H9 (cell line): ENCODE measurements at regions not wholly inside any gene's neighbourhood (a gene's known extent, or its start where the extent isn't known, plus 50 kb on each side); places are given as distances from the start of the nearest gene placed in this dataset.

Experiments used
- DNase-seq: peaks from one replicate; pipeline ENCODE4 v3.0.0-alpha.2; 2017
- H2AFZ ChIP-seq: one replicate; pipeline ENCODE4 v1.6.1; 2013; ENCODE audit warnings: mild to moderate bottlenecking, low read length, control low read depth, moderate library complexity
- H2AK5ac ChIP-seq: 2 replicates; pipeline ENCODE4 v1.6.1; 2013; ENCODE audit warnings: low read length, control low read depth, mixed read lengths; ENCODE audit not compliant: insufficient read length
- H2BK120ac ChIP-seq: one replicate; pipeline ENCODE4 v1.6.1; 2013; ENCODE audit warnings: low read depth, mild to moderate bottlenecking, low read length, control low read depth, inconsistent platforms; ENCODE audit not compliant: poor library complexity, severe bottlenecking
- H2BK12ac ChIP-seq: 2 replicates; pipeline ENCODE4 v1.6.1; 2013; ENCODE audit warnings: low read length, control low read depth, mixed read lengths, low read depth; ENCODE audit not compliant: insufficient read length
- H2BK15ac ChIP-seq: 2 replicates; pipeline ENCODE4 v1.6.1; 2013; ENCODE audit warnings: low read depth, low read length, control low read depth
- H2BK20ac ChIP-seq: one replicate; pipeline ENCODE4 v1.6.1; 2013; ENCODE audit warnings: low read depth, mild to moderate bottlenecking, low read length, control low read depth, inconsistent platforms; ENCODE audit not compliant: poor library complexity, severe bottlenecking
- H2BK5ac ChIP-seq: 2 replicates; pipeline ENCODE4 v1.6.1; 2013; ENCODE audit warnings: low read length, control low read depth, mixed read lengths; ENCODE audit not compliant: insufficient read length
- H3K14ac ChIP-seq: 2 replicates; pipeline ENCODE4 v1.6.1; 2013; ENCODE audit warnings: low read length, control low read depth; ENCODE audit not compliant: insufficient read depth
- H3K18ac ChIP-seq: 2 replicates; pipeline ENCODE4 v1.6.1; 2013; ENCODE audit warnings: low read depth, mild to moderate bottlenecking, mixed read lengths, low read length, control low read depth; ENCODE audit not compliant: insufficient read length
- H3K23ac ChIP-seq: 2 replicates; pipeline ENCODE4 v1.6.1; 2013; ENCODE audit warnings: low read length, control low read depth, mixed read lengths, low read depth; ENCODE audit not compliant: insufficient read length
- H3K23me2 ChIP-seq: 2 replicates; pipeline ENCODE4 v1.6.1; 2013; ENCODE audit warnings: low read depth, mild to moderate bottlenecking, mixed read lengths, low read length, control low read depth; ENCODE audit not compliant: insufficient read length, poor library complexity, severe bottlenecking
- H3K27ac ChIP-seq: 2 replicates; pipeline ENCODE4 v1.5.1; 2013; ENCODE audit warnings: low read length, control low read depth, mixed read lengths, low read depth; ENCODE audit not compliant: insufficient read length
- H3K27me3 ChIP-seq: 2 replicates; pipeline ENCODE4 v1.6.1; 2013; ENCODE audit warnings: low read length, control low read depth, inconsistent platforms; ENCODE audit not compliant: insufficient read depth
- H3K4ac ChIP-seq: 2 replicates; pipeline ENCODE4 v1.6.1; 2013; ENCODE audit warnings: low read depth, mild to moderate bottlenecking, control low read depth, inconsistent platforms, low read length, moderate library complexity
- H3K4me1 ChIP-seq: 2 replicates; pipeline ENCODE4 v1.6.1; 2013; ENCODE audit warnings: low read length, control low read depth, inconsistent platforms; ENCODE audit not compliant: insufficient read depth
- H3K4me2 ChIP-seq: 2 replicates; pipeline ENCODE4 v1.6.1; 2013; ENCODE audit warnings: low read length, control low read depth, mixed read lengths; ENCODE audit not compliant: insufficient read length, insufficient read depth
- H3K56ac ChIP-seq: 2 replicates; pipeline ENCODE4 v1.6.1; 2013; ENCODE audit warnings: low read depth, mild to moderate bottlenecking, mixed read lengths, low read length, control low read depth; ENCODE audit not compliant: insufficient read length
- H3K79me1 ChIP-seq: 2 replicates; pipeline ENCODE4 v1.6.1; 2013; ENCODE audit warnings: low read depth, mild to moderate bottlenecking, moderate library complexity, low read length, control low read depth, inconsistent platforms; ENCODE audit not compliant: insufficient read depth, poor library complexity, severe bottlenecking
- H3K79me2 ChIP-seq: 2 replicates; pipeline ENCODE4 v1.6.1; 2013; ENCODE audit warnings: low read length, control low read depth, inconsistent platforms; ENCODE audit not compliant: insufficient read depth
- H3K9ac ChIP-seq: 2 replicates; pipeline ENCODE4 v1.6.1; 2013; ENCODE audit warnings: low read length, control low read depth, mixed read lengths; ENCODE audit not compliant: insufficient read length; ENCODE audit errors: extremely low read depth
- H3K9me3 ChIP-seq: one replicate; pipeline ENCODE4 v1.6.1; 2013; ENCODE audit warnings: low read depth, low read length, inconsistent platforms; ENCODE audit not compliant: control insufficient read depth
- H3T11ph ChIP-seq: one replicate; pipeline ENCODE4 v1.6.1; 2013; ENCODE audit warnings: mild to moderate bottlenecking, low read length, control low read depth, inconsistent platforms
- H4K20me1 ChIP-seq: one replicate; pipeline ENCODE4 v1.6.1; 2013; ENCODE audit not compliant: control insufficient read depth, insufficient read length, insufficient read depth
- H4K5ac ChIP-seq: 2 replicates; pipeline ENCODE4 v1.6.1; 2013; ENCODE audit warnings: low read depth, mild to moderate bottlenecking, mixed read lengths, low read length, control low read depth; ENCODE audit not compliant: insufficient read length
- H4K8ac ChIP-seq: replicated peaks from 2 replicates; pipeline ENCODE4 v1.6.1; 2013; ENCODE audit warnings: low read length, control low read depth, mixed read lengths, low read depth; ENCODE audit not compliant: insufficient read length
- H4K91ac ChIP-seq: 2 replicates; pipeline ENCODE4 v1.6.1; 2013; ENCODE audit warnings: low read depth, mild to moderate bottlenecking, moderate library complexity, mixed read lengths, low read length, control low read depth; ENCODE audit not compliant: insufficient read length
- H3K27ac Mint-ChIP-seq, 3 experiments: 2 replicates in 2 of 3; 3 replicates in 1 of 3; pipeline ENCODE4 v1.8.0; 2020 to 2021; ENCODE audit warnings: mixed read lengths in 3 of 3, mild to moderate bottlenecking in 1 of 3, moderate library complexity in 1 of 3
- H3K27me3 Mint-ChIP-seq: 2 replicates; pipeline ENCODE4 v1.8.0; 2021; ENCODE audit warnings: low read depth, mild to moderate bottlenecking, moderate library complexity, mixed read lengths
- H3K36me3 Mint-ChIP-seq, 3 experiments: 2 replicates in 2 of 3; 3 replicates in 1 of 3; pipeline ENCODE4 v1.8.0; 2020 to 2021; ENCODE audit warnings: low read depth in 3 of 3, mixed read lengths in 3 of 3; ENCODE audit not compliant: insufficient read depth in 1 of 3
- H3K4me1 Mint-ChIP-seq, 2 experiments: 2 replicates each; pipeline ENCODE4 v1.8.0; 2020; ENCODE audit warnings: mixed read lengths in 2 of 2
- H3K4me3 Mint-ChIP-seq, 2 experiments: 2 replicates in 1 of 2; 3 replicates in 1 of 2; pipeline ENCODE4 v1.8.0; 2020 to 2021; ENCODE audit warnings: mild to moderate bottlenecking in 2 of 2, mixed read lengths in 2 of 2, moderate library complexity in 1 of 2
- H3K9me3 Mint-ChIP-seq, 2 experiments: 2 replicates in 1 of 2; 3 replicates in 1 of 2; pipeline ENCODE4 v1.8.0; 2020; ENCODE audit warnings: mild to moderate bottlenecking in 2 of 2, mixed read lengths in 2 of 2, moderate library complexity in 1 of 2
- CTCF ChIP-seq: fragments of 200-600 bp; sonication (generic); conservative IDR thresholded peaks from 3 replicates; pipeline ENCODE4 v1.8.0; 2021; ENCODE audit warnings: antibody characterized with exemption, mild to moderate bottlenecking
- WGBS: extraction: QIAGEN DNeasy Blood & Tissue Kit; methylation state at CpG from one replicate; pipeline ENCODE4 v1.1.7; 2013; ENCODE audit warnings: missing lambda C conversion rate, low lambda C conversion rate, mixed read lengths; ENCODE audit not compliant: insufficient read length; ENCODE audit errors: extremely low coverage; 5-methylcytosine and 5-hydroxymethylcytosine counted together

DNA sequence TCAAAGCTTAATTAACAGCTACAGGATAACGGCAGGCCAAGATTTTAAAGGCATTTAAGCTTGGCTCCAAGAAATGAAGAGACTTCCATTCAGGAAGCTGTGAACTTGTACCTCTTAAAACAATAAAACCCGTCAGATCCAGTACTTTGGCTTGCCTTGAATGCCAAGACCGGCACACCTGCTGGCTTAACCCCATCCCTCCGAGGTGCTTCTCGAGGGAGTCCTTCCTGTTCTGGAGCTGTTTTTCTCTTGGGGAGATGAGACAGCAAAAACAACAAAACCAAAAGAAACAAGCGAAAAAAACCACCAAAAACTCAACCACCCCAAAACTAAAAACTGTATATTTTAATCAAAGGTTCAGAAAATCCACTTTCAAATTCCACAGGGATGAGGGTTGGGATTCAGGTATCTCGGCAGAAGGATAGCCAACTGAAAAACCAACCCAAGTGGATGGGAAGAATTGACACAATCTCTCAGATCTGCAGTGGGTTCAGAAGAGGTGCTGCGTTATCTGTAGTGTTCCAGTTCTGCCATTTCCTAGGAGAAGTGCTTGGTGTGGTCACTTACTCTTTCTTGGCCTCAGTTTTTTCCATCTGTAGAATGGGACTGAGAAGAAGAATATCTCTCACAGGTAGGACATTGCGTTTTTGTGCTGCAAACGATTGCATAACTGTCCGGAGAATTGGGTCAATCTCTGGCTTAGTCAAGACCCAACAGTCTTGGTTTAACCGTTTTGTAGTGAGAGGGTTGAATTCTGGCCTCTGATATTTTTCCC, 420.1 kb downstream of the VRK1 start:
- no peaks in the 10 kb centered on the region for H3K27me3 ChIP-seq
- no peak overlapping the region for H2AFZ ChIP-seq
- no peak overlapping the region for H2AK5ac ChIP-seq
- H3T11ph ChIP-seq = no peak overlapping the region
- no peak overlapping the region for H3K14ac ChIP-seq
- no peaks in the 10 kb centered on the region for H3K79me2 ChIP-seq
- no peaks in the 10 kb centered on the region for H3K36me3 Mint-ChIP-seq
- no peak overlapping the region for H3K23ac ChIP-seq
- H3K4me2 ChIP-seq = peak overlapping the region; percentile 63
- no peaks in the 10 kb centered on the region for H4K20me1 ChIP-seq
- H3K27me3 Mint-ChIP-seq = peaks cover 14% of the 10 kb centered on the region
- peak overlapping the region; percentile 33 for H4K5ac ChIP-seq
- H3K9ac ChIP-seq = no peak overlapping the region
- H2BK20ac ChIP-seq = no peak overlapping the region
- H4K8ac ChIP-seq = peak overlapping the region; percentile 80
- no peaks in the 10 kb centered on the region for H3K9me3 ChIP-seq
- DNase-seq = peak; percentile 45
- H2BK5ac ChIP-seq = no peak overlapping the region
- peak overlapping the region in 1 of 3 experiments; percentile 43; a peak in 1 of 7 replicates for H3K27ac Mint-ChIP-seq
- no peak overlapping the region for H3K18ac ChIP-seq
- peak overlapping the region; percentile 50 to 70; a peak in 3 of 5 replicates for H3K4me3 Mint-ChIP-seq
- H3K9me3 Mint-ChIP-seq = no peaks in the 10 kb centered on the region
- H4K91ac ChIP-seq = no peak overlapping the region
- H2BK12ac ChIP-seq = no peak overlapping the region
- no peak overlapping the region for H2BK15ac ChIP-seq
- no peak overlapping the region for H3K4ac ChIP-seq
- WGBS = no CpG with 5 or more reads among the region's 12 CpGs
- TF ChIP-seq CTCF = no peak
- H3K79me1 ChIP-seq = no peaks in the 10 kb centered on the region
- H3K23me2 ChIP-seq = peaks cover 16% of the 10 kb centered on the region
- H3K4me1 Mint-ChIP-seq = peaks cover 19 to 22% of the 10 kb centered on the region in 2 experiments
- no peak overlapping the region for H3K27ac ChIP-seq
- H3K4me1 ChIP-seq = no peaks in the 10 kb centered on the region; the same call in 1 of the 2 replicates
- no peak overlapping the region for H2BK120ac ChIP-seq
- H3K56ac ChIP-seq = peak overlapping the region; percentile 59
